ENCODE measurements at regions not wholly inside any gene's neighbourhood (a gene's known extent, or its start where the extent isn't known, plus 50 kb on each side); places are given as distances from the start of the nearest gene placed in this dataset.

GRCh38 chr11:90542092-90542491 is 319.2 kb upstream of the CHORDC1 start:
- peak; percentile 72 for TF ChIP-seq CTCF (IDR thresholded peaks at IDR 0.05)

DNA sequence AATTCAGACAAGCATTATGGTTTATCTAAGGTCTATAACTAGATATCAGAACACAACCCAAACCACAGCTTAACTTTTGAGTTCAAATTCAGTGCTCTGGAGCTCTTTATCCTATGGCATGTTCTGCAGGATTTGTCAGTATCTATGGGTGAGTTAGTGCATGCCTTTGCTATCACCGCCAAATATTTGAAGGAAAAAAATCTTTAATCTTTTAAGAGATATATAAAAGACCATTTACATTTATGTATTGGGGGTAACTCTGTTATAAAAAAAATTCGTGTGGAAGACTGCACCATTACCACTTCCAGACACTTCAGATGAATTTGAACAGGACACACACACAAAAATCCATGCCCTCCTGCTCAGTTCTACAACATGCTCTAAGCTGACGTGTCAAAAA is 313.5 kb upstream of the CHORDC1 start:
- TF ChIP-seq CTCF (IDR thresholded peaks at IDR 0.05) = no peak

GRCh38 chr11:90532125-90532524 is 309.3 kb upstream of the CHORDC1 start:
- TF ChIP-seq CTCF (IDR thresholded peaks at IDR 0.05) = no peak

DNA sequence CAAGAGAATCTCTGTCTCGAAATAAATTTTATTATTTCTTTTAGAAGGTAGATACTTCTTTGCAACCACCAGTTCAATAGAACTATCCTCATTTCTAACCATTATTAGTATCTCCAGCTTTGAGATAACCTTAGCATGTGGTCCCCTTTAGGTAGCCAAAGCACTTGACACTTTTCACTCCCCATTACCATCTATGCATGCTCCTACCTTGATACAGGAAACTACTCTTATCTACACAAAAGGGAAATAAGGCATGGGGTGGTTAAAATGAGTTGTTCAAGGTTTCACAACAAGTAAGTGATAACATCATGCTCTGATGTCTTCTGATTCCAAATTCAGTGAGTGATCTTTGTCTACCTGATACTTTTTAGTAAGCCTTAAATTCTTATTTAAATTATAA is 308.2 kb upstream of the CHORDC1 start:
- no peak for TF ChIP-seq CTCF (IDR thresholded peaks at IDR 0.05)

DNA sequence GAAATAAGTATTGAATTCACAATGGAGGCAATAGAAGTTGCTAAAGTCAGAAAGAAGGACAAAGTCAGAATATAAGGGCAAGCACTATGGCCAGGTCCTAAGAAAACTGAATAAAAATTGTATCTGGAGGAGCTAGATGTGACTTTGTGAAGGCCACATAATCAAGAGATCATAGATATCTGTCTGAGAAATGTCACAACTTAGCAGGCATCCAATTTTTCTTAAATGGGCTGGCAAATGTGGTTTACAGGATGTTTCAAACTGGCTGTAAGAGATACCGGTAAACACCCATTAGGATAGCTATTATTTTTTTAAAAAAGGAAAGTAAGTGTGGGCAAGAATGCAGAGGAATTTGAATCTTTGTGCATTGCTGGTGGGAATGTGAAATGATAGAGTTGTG is 303.1 kb upstream of the CHORDC1 start:
- no peak for TF ChIP-seq CTCF (IDR thresholded peaks at IDR 0.05)

GRCh38 chr11:90512846-90513245 is 290.0 kb upstream of the CHORDC1 start:
- no peak for TF ChIP-seq CTCF (IDR thresholded peaks at IDR 0.05)

DNA sequence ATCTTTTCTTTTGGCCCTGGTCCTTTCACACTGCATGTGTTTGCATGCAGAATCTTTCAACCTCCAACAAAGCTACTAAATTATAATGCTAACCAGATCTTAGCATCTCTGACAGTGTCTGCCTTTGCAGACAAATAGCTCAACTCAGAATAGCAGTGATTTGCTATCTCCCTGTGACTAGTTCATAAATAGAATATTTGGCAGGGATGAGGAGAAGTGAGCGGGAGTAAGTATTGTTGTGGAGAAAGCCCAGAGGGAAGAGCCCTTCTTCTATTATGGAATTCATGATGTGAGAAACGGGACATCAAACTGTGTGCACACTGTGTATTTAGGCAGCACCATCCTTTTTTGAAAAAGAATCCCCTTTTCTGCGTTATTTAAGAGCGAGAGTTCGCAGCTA is 288.0 kb upstream of the CHORDC1 start:
- no peak for TF ChIP-seq CTCF (IDR thresholded peaks at IDR 0.05)

- no peak for TF ChIP-seq CTCF (IDR thresholded peaks at IDR 0.05)
Observed at GRCh38 chr11:90500922-90501568, 278.2 kb upstream of the CHORDC1 start.

Measured in LNCAP (cell line).